Effector CD8-positive, alpha-beta T cell (primary cell): ENCODE measurements at regions not wholly inside any gene's neighbourhood (a gene's known extent, or its start where the extent isn't known, plus 50 kb on each side); places are given as distances from the start of the nearest gene placed in this dataset.
"Not testable (repeated sequence)": the region's sequence is repeated elsewhere in the genome, so short reads cannot be mapped to it uniquely, and the experiment has no call there.

Experiments
- DNase-seq: peaks from one replicate; lab custom pipeline; 2025; lab: John Stamatoyannopoulos, UW

DNA sequence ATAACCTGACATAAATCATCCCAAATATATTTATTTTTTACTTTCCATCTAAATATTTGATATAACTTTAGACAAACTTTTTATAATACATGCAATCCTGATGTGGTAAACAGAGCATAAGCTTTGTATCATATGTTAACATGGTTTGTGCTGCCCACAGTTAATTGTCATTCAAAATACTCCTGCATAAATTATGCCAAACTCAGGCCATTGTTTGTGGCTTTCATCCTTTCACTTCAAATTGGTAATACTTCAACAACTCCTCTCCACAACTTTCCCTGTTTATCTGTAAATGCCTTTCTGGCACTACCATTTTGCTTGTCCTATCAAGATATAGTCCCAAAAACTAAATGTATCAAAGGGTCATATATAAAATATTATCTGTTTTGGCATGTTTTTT is 586.7 kb downstream of the HINT1 start:
- no peak for DNase-seq

GRCh38 chr5:130571076-130571475 is 594.0 kb downstream of the HINT1 start:
- DNase-seq, result no peak

GRCh38 chr5:130568791-130569190 is 596.3 kb downstream of the HINT1 start:
- DNase-seq, result no peak

- no peak for DNase-seq
Observed at GRCh38 chr5:130555429-130555828, 609.6 kb downstream of the HINT1 start.

DNA sequence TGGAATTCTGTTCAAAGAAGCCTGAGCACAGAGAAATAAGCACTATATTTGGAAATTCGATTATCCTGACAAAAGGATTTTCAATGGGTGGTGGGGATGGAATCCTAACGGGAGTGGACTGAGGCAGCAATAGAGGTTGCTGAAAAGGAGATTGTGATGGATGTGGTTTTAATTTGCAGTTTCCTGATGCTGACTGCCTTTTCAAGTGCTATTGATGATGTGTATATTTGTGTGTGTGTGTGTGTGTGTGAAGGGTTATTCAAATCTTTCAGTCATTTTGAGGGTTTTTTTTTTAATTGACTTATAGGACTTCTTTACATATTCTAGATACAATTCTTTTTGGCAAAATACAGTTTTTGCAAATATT is 614.5 kb downstream of the HINT1 start:
- DNase-seq, result no peak

DNA sequence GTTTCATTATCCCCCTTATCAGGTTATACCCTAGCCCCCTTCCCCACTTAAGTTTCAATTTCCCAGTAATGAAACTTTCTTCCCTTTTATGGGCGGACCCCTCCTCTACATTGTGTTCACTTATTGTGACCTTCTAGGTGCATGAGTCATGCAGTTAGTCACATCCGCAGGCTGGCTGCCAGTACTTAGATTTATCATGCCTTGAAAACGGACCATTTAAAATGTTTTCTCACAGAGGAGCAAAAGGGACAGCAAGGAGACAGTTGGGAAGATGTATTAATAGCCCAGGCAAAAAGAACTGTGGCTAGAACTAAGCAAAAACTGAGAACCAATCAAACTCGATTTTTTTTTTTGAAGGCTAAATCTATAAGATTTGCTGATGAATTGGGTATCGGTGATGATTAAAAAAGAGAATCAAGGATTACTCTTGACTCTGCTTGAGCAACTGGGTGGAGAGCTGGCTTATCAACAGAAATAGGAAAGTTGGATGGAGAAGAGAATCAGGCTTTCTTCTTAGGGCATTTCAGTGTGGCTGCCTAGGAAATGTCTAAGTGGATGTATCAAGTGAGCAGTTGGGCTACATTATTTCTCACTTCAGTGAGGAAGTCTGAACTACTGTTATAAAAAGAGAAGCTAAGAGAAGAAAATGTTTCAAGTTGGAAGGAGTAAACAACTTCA is 615.0 kb downstream of the HINT1 start:
- no peak for DNase-seq

- DNase-seq, result no peak
Observed at GRCh38 chr5:130546211-130546610, 618.8 kb downstream of the HINT1 start.

- DNase-seq, result no peak
Observed at GRCh38 chr5:130545291-130545690, 619.8 kb downstream of the HINT1 start.

- DNase-seq, result no peak
Observed at GRCh38 chr5:130541617-130542221, 623.3 kb downstream of the HINT1 start.

DNA sequence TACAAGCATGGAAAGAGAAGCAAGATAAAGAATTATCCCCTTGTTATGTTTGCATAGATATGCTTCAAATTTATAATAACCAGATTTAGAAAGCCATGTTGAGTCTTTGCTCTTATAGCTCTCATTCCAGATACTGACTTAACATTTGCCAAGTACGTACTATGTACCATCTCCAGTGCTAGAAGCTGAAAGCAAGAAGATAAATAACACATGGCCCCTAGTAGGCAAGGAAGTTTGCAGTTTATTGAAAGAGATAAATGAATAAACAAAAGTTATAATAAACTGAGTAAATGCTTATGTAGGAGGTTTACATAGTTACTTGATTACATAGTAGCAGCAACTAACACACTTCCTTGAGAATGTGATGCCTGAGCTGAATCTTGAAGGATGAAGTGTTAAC is 628.4 kb downstream of the HINT1 start:
- no peak for DNase-seq

DNA sequence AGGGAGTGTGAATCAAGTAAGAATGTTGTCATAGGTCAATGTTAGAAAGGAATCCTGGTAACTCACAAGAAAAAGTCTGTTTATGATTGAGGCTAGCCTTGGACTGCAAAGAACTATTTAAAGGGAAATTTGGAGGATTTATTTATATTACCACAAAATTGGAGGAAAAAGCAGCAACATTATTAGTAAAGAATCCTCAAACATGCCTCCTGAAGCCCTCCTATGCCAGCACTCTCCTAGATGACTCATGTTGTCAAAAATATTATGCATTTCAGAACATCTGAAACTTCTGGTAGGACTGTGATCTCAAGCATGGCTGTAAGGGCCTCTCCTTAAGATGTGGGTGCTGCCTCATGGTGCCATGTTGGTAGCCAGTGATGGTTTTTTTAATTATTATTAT is 628.5 kb downstream of the CHSY3 start:
- no peak for DNase-seq

DNA sequence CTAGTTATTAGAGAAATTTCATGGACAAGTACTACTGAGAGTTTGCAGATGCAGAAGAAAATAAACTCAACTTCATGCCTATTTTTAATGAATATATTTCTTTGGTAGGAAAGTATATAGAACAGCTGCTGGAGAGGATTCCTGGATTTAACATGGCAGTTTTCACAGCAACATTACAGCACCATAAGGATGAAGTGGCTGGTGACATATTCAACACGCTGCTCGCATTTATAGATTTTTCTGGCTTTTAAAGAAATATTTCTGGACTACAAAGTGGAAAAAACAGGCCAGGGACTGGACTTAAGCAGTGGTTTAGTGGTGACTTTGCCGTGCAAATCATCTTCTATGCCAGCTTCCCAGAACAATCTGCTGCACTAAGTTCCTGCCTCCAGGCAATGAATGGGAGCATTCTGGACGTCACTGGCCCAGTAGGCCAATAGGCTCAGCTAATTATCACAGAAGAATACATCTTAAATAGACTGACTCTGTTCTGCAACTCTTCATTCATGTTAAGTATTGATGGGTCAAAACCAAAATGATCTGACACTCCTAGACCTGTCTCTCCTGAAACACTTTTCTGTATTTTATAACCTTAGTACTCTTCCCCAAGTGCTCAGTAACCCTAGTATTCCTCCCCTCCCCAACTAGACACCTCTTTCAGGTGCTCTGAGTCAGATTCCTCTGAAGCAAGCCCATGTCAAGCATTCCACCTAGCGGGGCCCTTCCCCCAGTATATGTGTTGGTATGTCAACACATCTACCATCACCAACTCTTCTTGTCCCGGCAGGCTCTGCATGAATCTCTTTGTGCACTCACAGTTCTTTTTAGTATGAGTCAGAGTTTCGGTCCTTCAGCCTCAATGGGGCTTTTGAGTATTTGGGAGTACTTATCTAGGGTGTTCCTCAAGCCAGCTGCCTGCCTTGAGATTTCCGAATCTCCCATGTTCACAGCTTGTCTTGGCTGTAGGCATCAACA is 625.5 kb downstream of the CHSY3 start:
- no peak for DNase-seq

GRCh38 chr5:130529111-130529510 is 624.8 kb downstream of the CHSY3 start:
- DNase-seq, result no peak

- DNase-seq, result no peak
Observed at GRCh38 chr5:130528474-130528873, 624.2 kb downstream of the CHSY3 start.

DNA sequence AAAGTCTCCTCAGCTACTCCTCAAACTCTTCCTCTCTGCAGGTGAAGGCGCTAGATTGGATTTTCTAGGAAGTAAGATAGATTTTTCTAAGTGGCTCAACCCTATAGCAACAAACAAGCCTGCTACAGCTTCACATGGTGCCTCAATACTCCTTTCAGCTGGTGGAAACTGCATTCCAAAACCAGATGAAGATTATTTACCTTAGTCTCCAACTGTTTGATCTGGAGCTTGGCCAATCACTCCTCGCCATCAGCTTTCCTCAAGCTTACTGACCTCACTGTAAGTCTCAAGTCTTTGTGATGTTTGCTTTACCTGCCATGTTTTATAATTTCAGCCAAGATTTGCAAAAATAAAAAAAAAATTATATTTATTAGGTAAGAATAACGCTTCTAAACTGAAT is 622.4 kb downstream of the CHSY3 start:
- no peak for DNase-seq

- no peak for DNase-seq
Observed at GRCh38 chr5:130520211-130520610, 615.9 kb downstream of the CHSY3 start.

- no peak for DNase-seq
Observed at GRCh38 chr5:130514984-130515690, 610.9 kb downstream of the CHSY3 start.

DNA sequence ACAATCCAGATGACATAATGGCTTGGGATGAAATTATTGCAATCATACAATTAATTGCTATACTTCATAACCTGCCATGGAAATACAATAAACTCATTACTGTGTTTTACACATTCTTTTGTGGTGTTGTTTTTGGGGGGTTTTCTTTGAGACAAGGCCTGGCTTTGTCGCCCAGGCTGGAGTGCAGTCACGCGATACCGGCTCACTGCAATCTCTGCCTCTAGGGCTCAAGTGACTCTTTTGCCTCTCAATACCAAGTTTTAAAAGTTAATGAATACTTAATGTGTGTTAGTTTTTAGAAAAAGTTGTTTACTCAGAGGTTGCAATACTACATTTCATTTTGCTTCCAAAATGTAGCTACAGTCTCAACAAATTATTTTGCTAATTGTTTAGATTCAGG is 598.4 kb downstream of the CHSY3 start:
- DNase-seq, result no peak

DNA sequence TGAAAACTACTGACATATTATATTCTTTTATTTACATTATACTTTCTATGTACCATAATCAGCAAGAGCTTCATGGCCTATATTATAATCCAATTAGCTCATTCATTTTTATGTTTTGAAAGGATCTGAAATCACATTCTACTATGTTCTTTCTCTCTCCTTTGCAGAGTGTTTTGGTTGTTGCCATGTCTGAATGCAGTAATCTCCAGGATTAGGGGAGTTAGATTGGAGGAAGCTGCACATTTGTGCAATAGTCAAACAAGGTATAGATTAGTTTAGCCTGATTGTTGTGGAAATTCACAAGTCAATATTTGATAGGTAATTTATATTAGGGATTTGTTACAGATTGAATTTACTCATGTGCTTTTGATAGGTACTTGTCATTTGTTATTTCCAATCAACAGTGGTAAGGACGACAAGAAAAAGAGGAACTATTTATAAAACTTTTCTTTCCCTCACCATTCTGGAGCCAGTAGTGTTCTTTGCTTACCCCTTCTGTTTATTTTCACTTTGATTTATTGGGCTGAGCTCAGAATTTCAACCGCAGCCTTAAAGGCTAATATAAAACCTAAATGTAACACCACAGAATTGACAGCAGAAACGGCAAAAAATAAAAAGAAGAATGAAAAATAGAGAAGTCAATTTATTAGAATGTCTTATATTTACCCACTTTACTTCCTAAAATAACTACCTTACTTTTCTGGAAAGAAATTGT is 597.0 kb downstream of the CHSY3 start:
- no peak for DNase-seq

- not testable (repeated sequence) for DNase-seq
Observed at GRCh38 chr5:130500495-130500894, 596.2 kb downstream of the CHSY3 start.

GRCh38 chr5:130496215-130496614 is 592.0 kb downstream of the CHSY3 start:
- no peak for DNase-seq

- DNase-seq, result no peak
Observed at GRCh38 chr5:130488252-130488651, 584.0 kb downstream of the CHSY3 start.
